Colonic mucosa (tissue), 4 donors: ENCODE measurements at regions not wholly inside any gene's neighbourhood (a gene's known extent, or its start where the extent isn't known, plus 50 kb on each side); places are given as distances from the start of the nearest gene placed in this dataset.

Experiments used
- DNase-seq: peaks from one replicate; pipeline ENCODE4 v3.0.0-alpha.2; 2020
- H3K27ac ChIP-seq: fragments of 200-600 bp; one replicate; pipeline ENCODE4 v1.8.0; 2021
- H3K27me3 ChIP-seq: fragments of 200-600 bp; one replicate; pipeline ENCODE4 v1.8.0; 2021
- H3K36me3 ChIP-seq: fragments of 200-600 bp; one replicate; pipeline ENCODE4 v1.8.0; 2021
- H3K4me1 ChIP-seq: fragments of 200-600 bp; one replicate; pipeline ENCODE4 v1.8.0; 2021; ENCODE audit warnings: mild to moderate bottlenecking
- H3K4me3 ChIP-seq: fragments of 200-600 bp; one replicate; pipeline ENCODE4 v1.8.0; 2021
- H3K9ac ChIP-seq, 2 donors: one replicate each; pipeline ENCODE4 v1.7.0; 2013; ENCODE audit warnings: control low read depth in 2 of 2, low read depth in 2 of 2, low read length in 2 of 2
- H3K9me3 ChIP-seq: fragments of 200-600 bp; one replicate; pipeline ENCODE4 v1.8.0; 2021
- intact Hi-C: fragments of 100-400 bp; cut with DNase I; formaldehyde crosslinking; loops from one replicate; pipeline ENCODE4 v1.14.1; 2022
- TF ChIP-seq, protein P1 (sequence below): fragments of 200-600 bp; IDR thresholded peaks from one replicate; pipeline ENCODE4 v1.8.0; 2022; ENCODE audit warnings: antibody characterized with exemption, mild to moderate bottlenecking
- donor health status: healthy.
- donor health status: DM: no; HTN: no; CAD: no.
- donor health status: DM: no; HTN: no; CAD: no.

DNA sequence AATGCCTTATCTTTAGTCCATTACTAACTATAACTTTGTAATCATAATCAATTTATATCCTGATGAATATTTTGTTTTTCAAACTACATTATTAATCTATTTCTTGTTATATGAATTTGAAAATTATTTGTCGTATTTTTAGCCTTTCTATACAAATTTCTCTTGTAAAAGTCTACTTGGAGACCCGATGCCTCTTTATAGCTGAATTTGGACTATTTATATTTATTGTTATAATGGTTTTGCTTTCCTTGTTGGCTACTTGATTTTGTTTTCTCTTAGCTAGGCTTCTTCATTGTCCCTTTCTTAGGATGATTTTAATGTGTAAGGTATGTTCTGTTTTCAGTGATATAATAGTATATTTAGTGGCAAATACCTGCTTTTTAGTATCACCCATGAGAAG, 89.5 kb upstream of the RFLNA start:
- H3K4me1 ChIP-seq: no peaks in the 10 kb centered on the region
- H3K9ac ChIP-seq: no peak overlapping the region
- no peak overlapping the region for H3K4me3 ChIP-seq
- no peak overlapping the region for H3K27ac ChIP-seq
- TF ChIP-seq, protein P1, sequence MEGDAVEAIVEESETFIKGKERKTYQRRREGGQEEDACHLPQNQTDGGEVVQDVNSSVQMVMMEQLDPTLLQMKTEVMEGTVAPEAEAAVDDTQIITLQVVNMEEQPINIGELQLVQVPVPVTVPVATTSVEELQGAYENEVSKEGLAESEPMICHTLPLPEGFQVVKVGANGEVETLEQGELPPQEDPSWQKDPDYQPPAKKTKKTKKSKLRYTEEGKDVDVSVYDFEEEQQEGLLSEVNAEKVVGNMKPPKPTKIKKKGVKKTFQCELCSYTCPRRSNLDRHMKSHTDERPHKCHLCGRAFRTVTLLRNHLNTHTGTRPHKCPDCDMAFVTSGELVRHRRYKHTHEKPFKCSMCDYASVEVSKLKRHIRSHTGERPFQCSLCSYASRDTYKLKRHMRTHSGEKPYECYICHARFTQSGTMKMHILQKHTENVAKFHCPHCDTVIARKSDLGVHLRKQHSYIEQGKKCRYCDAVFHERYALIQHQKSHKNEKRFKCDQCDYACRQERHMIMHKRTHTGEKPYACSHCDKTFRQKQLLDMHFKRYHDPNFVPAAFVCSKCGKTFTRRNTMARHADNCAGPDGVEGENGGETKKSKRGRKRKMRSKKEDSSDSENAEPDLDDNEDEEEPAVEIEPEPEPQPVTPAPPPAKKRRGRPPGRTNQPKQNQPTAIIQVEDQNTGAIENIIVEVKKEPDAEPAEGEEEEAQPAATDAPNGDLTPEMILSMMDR: no peak
- H3K9me3 ChIP-seq: no peaks in the 10 kb centered on the region
- DNase-seq: no peak
- intact Hi-C loops: no loop called here
- H3K27me3 ChIP-seq: no peaks in the 10 kb centered on the region
- H3K36me3 ChIP-seq: no peaks in the 10 kb centered on the region

DNA sequence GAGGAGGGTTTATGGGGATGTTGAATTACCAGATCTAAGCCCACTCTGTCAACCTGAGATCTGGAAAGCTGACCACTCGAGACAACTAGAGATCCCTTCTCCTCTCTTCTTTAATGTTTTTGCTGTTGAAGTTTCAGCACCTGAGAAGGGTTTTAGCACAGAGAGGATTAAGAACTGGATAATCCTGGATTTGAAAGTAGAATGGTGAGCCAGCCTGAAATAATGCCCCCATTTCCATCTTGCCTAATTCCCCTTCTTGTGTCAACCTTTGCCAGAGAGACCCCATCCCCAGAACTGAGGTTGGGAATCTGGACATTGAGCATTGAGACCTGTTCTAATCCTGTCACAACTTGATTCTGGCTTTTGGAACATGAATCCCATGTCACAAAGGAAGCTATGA, 87.8 kb upstream of the RFLNA start:
- H3K4me1 ChIP-seq: no peaks in the 10 kb centered on the region

DNA sequence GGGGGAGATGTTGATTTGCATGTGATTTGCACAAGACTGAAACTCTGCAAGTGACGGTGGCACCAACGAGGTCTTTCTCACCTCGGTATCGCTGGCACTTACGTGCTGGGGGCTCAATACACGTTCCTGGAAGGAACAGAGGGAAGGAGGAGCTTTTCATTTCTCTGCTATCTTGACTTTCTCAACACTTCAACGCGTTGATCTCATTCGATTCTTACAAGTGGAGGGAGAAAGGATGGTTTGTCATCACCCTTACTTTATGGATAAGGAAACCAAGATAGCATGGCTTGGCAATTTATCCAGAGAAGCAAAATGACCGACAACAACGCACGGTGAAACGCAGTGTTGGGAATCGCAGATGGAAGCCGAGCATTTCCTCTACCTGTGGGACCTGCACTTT, 87.3 kb upstream of the RFLNA start:
- no peak overlapping the region for H3K27ac ChIP-seq
- H3K4me1 ChIP-seq: no peaks in the 10 kb centered on the region
- H3K27me3 ChIP-seq: no peaks in the 10 kb centered on the region
- H3K9ac ChIP-seq: no peak overlapping the region
- H3K9me3 ChIP-seq: no peaks in the 10 kb centered on the region
- intact Hi-C loops: no loop called here
- H3K36me3 ChIP-seq: no peaks in the 10 kb centered on the region
- TF ChIP-seq, protein P1: no peak
- no peak for DNase-seq
- H3K4me3 ChIP-seq: no peak overlapping the region

More for the DNA sequence above, 87.8 kb upstream of the RFLNA start:
- intact Hi-C loops: no loop called here
- Histone ChIP-seq H3K27me3 (no peaks in the 10 kb centered on the region), H3K27ac (no peak overlapping the region), H3K4me3 (no peak overlapping the region), H3K36me3 (no peaks in the 10 kb centered on the region), H3K9me3 (no peaks in the 10 kb centered on the region), H3K9ac (no peak overlapping the region)
- TF ChIP-seq, protein P1: no peak
- no peak for DNase-seq

DNA sequence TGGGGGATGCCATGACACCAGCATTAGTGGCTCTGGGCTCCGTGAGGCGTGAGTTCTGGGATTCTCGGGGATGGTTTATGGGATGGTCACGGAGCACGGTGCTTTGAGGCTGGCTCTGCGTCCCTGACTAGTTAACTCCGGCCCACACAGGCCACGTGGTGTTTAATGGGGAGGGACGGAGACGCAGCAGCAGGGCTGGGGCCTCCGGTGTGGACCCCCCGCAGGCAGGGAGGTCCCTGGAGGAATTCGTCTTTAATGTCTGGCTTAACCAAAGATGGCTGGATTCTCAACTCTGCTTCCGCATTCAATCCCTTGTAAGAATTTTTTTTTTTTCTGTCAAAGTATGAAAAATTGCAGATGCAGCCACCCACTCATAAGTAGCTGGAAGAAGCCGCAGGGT, 86.4 kb upstream of the RFLNA start:
- Histone ChIP-seq H3K4me1 (no peaks in the 10 kb centered on the region), H3K9me3 (no peaks in the 10 kb centered on the region), H3K27ac (no peak overlapping the region), H3K9ac (no peak overlapping the region), H3K4me3 (no peak overlapping the region), H3K36me3 (no peaks in the 10 kb centered on the region), H3K27me3 (no peaks in the 10 kb centered on the region)
- TF ChIP-seq, protein P1: no peak
- intact Hi-C loops: no loop called here
- no peak for DNase-seq

DNA sequence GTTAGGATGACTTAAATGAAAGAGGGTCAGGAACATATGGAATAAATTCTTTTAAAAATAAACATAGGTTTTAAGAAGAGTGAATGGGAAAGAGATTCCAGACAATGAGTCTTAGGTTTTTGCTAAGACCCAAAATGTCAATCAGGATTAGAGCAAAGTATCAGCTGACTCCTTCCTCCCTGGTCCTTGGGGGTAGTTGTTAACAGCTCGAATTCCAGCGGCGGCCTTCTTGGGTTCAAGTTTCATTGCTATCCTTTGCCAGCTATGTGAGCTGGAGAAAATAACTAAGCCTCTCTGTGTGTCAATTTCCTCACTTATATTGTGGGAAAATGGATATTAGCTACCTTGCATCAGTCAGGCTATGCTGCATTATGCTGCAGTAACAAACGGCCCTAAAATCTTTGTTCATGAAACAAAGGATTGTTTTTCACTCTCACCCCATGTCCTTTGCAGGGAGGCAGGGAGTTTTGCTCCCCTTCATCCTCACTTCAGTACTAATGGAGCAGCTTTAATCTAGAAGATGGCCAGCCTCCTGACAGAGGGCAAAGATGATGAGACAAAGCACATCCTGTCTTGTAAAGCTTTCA, 83.8 kb upstream of the RFLNA start:
- H3K9me3 ChIP-seq: no peaks in the 10 kb centered on the region
- DNase-seq: no peak
- TF ChIP-seq, protein P1: no peak
- no peaks in the 10 kb centered on the region for H3K36me3 ChIP-seq
- no peak overlapping the region for H3K9ac ChIP-seq
- H3K4me3 ChIP-seq: no peak overlapping the region
- intact Hi-C loops: no loop called here
- H3K4me1 ChIP-seq: no peaks in the 10 kb centered on the region
- no peak overlapping the region for H3K27ac ChIP-seq
- H3K27me3 ChIP-seq: no peaks in the 10 kb centered on the region
